Muscle of leg (tissue), 3 donors: ENCODE measurements at regions not wholly inside any gene's neighbourhood (a gene's known extent, or its start where the extent isn't known, plus 50 kb on each side); places are given as distances from the start of the nearest gene placed in this dataset.

Source experiments
- DNase-seq: peaks from one replicate; pipeline ENCODE4 v3.0.0; 2013
- H3K27ac ChIP-seq: one replicate; pipeline ENCODE4 v1.5.1; 2013; ENCODE audit warnings: mild to moderate bottlenecking, low read length, control low read depth
- H3K27me3 ChIP-seq: one replicate; pipeline ENCODE4 v1.6.1; 2013; ENCODE audit warnings: low read length; ENCODE audit not compliant: control insufficient read depth, insufficient read depth
- H3K36me3 ChIP-seq: one replicate; pipeline ENCODE4 v1.6.1; 2013; ENCODE audit warnings: low read length; ENCODE audit not compliant: control insufficient read depth, insufficient read depth
- H3K4me1 ChIP-seq: one replicate; pipeline ENCODE4 v1.6.1; 2013; ENCODE audit warnings: low read length; ENCODE audit not compliant: control insufficient read depth, insufficient read depth
- H3K4me3 ChIP-seq: one replicate; pipeline ENCODE4 v1.5.1; 2013; ENCODE audit warnings: low read length, control low read depth
- H3K9me3 ChIP-seq: replicated peaks from 2 replicates; pipeline ENCODE4 v1.6.1; 2013; ENCODE audit warnings: low read depth, low read length; ENCODE audit not compliant: control insufficient read depth
- WGBS: methylation state at CpG from one replicate; pipeline ENCODE4 v1.1.5; 2013; ENCODE audit warnings: missing lambda C conversion rate; ENCODE audit not compliant: insufficient coverage; 5-methylcytosine and 5-hydroxymethylcytosine counted together

DNA sequence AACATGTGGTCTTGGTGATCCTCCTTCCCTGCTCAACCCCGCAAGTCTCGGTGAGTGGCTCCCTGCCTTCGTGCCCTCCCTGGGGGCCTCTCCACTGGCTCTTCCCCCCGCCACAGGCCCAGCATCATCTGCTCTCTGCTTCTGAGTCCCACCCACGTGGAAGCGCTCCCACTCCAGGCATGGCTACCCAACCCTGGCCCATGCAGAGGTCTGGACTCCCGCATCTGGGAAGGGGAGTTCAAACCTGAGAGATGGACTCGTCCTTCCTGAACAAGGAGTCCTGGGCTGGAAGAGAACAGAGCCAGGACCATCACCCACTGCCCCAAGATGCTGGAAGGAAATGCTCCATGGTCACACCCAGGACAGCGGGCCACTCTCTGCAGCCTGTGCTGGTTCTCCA, 90.8 kb downstream of the DHCR7 start:
- H3K4me3 ChIP-seq: no peak overlapping the region
- WGBS: 81% methylated on average over 7 of the region's 9 CpGs
- DNase-seq: no peak
- peaks cover 2% of the 10 kb centered on the region for H3K4me1 ChIP-seq
- no peak overlapping the region for H3K27ac ChIP-seq
- peaks cover 6% of the 10 kb centered on the region for H3K27me3 ChIP-seq
- no peaks in the 10 kb centered on the region for H3K36me3 ChIP-seq
- peaks cover 3% of the 10 kb centered on the region for H3K9me3 ChIP-seq

DNA sequence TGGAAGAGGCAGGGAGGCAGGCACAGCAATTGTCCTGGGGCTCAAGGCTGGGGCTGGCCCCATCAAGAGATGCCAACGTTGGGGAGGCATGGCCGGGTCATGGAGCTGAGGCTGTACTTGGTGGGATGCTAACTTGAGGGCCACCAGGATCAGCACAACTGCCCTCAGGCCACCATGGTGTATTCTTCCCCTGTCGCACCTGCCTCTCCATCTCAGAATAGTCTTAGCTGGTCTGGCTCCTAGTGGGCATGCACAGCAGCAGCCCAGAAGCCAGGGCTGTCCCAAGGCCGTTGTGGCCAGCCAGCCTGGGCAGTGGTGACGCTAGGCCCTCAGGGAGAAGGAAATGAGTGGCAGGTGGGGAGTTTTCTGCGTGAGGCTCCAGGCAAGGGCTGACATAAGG, 91.3 kb downstream of the DHCR7 start:
- Histone ChIP-seq H3K4me3 (no peak overlapping the region), H3K9me3 (peaks cover 2% of the 10 kb centered on the region), H3K4me1 (peaks cover 2% of the 10 kb centered on the region), H3K27me3 (peaks cover 6% of the 10 kb centered on the region), H3K27ac (no peak overlapping the region), H3K36me3 (no peaks in the 10 kb centered on the region)
- no peak for DNase-seq
- 72% methylated on average over 6 of the region's 6 CpGs for WGBS

DNA sequence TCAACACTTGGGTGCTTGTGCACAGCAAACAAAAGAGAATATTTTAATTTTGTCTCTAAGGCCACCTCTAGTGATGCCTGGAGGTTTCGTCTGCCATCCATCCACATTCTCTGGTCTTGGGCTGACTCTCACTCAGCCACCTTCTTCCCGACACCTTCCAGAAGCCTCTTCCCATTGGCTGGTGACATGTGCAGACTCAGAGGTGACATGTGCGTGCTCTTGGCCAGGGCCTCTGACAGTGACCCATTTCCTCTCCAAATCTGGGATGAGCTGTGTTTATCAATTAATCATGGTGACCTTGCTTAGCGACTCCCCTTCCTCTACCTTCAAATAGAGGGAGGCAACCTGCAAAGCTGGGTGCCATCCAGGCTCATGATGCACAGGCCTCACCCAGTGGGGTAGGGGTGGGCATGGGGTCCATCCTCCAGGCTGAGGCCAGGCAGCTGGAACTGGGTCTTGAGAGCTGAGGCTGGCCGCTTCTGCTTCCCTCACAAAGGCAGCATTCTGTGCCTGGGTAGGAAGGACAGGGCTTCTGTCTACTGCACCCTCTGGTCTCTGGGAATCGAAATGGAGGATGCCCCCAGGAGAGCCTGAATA, 91.8 kb downstream of the DHCR7 start:
- Histone ChIP-seq H3K27me3 (peaks cover 6% of the 10 kb centered on the region), H3K27ac (no peak overlapping the region), H3K4me1 (peaks cover 2% of the 10 kb centered on the region), H3K4me3 (no peak overlapping the region), H3K9me3 (peaks cover under 1% of the 10 kb centered on the region), H3K36me3 (no peaks in the 10 kb centered on the region)
- 78% methylated on average over 4 of the region's 6 CpGs for WGBS
- DNase-seq: no peak

DNA sequence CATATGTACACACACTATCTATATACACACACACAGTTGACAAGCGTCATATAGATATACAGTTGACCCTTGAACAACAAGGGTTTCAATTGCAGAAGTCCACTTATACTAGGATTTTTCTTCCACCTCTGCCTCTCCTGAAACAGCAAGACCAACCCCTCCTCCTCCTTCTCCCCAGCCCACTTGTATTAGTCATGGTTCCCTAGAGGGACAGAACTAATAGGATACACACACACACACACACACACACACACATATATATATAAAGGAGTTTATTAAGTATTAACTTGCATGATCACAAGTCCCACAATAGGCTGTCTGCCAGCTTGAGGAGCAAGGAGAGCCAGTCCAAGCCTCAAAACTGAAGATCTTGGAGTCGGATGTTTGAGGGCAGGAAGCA, 92.9 kb downstream of the DHCR7 start:
- Histone ChIP-seq H3K4me3 (no peak overlapping the region), H3K36me3 (no peaks in the 10 kb centered on the region), H3K4me1 (peaks cover 2% of the 10 kb centered on the region), H3K27me3 (peaks cover 6% of the 10 kb centered on the region), H3K27ac (no peak overlapping the region), H3K9me3 (no peaks in the 10 kb centered on the region)
- WGBS: 80% methylated on average over 1 of the region's 2 CpGs
- no peak for DNase-seq

DNA sequence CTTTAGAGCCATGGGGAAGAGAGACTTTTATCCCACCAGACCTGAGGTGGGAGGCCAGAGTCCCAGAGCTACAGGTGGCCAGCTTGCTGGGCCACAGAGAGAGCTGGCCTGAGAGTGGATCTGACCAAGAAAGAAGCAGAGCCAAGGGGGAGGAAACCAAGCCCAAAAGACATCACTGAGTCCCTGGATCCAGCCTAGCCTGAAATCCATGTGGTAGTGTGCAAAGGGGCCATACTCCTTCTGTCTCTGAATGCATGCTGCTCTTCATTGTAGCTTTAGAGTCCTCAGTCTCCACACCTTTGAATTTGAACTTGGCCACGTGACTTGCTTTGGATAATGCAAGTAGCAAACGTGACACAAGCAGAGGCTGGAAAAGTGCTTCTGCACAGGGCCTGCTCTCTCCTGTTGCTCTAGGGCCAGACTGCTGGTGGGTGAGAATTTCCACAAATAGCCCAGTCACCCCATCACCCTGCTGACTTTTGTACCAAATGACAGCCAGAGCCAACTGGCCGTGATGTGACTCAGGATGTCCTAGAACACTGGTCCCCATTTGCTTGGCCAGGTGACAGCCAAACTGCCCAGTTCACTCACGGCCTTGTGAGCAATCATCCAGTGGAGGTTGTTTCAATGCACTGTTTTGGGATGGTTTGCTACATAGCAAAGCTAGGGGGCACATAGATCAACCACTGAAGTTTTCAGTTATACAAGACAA, 93.6 kb downstream of the DHCR7 start:
- no peak for DNase-seq
- H3K4me3 ChIP-seq: no peak overlapping the region
- 81% methylated on average over 3 of the region's 4 CpGs for WGBS

DNA sequence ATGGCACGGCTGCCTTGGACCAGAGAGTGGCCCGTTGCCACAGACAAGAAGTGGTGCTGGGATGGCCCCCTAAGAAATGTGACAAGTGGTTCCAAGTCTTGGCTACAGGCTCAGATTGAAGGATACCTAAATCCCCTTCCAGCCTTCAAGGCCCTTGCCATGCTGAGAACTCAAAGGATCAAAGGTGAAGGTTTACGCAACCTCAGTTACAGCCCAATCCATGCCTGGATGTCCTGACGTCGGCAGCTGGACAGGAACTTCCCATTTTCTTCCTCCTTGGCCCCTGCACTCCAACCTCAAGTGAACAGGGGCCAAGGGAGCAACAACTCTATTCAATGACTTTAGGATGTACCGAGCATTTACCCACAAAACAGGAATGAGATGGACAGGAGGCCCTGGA, 95.4 kb downstream of the DHCR7 start:
- WGBS: 90% methylated on average over 2 of the region's 6 CpGs
- H3K4me1 ChIP-seq: no peaks in the 10 kb centered on the region
- no peak for DNase-seq
- H3K27me3 ChIP-seq: peaks cover 15% of the 10 kb centered on the region
- no peaks in the 10 kb centered on the region for H3K36me3 ChIP-seq
- H3K4me3 ChIP-seq: no peak overlapping the region
- H3K9me3 ChIP-seq: no peaks in the 10 kb centered on the region
- H3K27ac ChIP-seq: no peak overlapping the region

More for the DNA sequence above, 93.6 kb downstream of the DHCR7 start:
- no peak overlapping the region for H3K27ac ChIP-seq
- H3K27me3 ChIP-seq: peaks cover 10% of the 10 kb centered on the region
- H3K36me3 ChIP-seq: no peaks in the 10 kb centered on the region
- no peaks in the 10 kb centered on the region for H3K9me3 ChIP-seq
- peaks cover 2% of the 10 kb centered on the region for H3K4me1 ChIP-seq

DNA sequence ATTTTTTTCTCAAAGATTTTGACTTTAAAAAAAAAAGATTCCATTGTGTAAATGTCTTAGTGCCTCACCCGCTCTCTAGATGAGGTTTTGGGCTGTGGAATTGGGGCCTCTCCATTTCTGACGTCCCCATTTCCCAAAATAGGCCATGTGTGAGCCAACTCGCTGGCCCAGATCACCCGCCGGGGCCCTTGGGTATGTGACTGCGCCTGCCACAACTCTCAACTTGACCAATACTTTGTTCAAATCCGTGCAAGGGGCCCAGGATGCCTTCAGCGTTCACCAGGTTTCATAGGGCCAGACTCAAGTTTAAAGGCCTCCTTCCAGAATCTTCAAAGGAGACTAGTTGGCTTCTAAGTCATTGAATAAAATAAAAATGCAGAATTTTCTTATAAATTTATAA, 96.0 kb downstream of the DHCR7 start:
- no peaks in the 10 kb centered on the region for H3K36me3 ChIP-seq
- no peak for DNase-seq
- H3K4me1 ChIP-seq: no peaks in the 10 kb centered on the region
- H3K9me3 ChIP-seq: no peaks in the 10 kb centered on the region
- WGBS: 87% methylated on average over 5 of the region's 8 CpGs
- no peak overlapping the region for H3K4me3 ChIP-seq
- H3K27ac ChIP-seq: no peak overlapping the region
- peaks cover 15% of the 10 kb centered on the region for H3K27me3 ChIP-seq

DNA sequence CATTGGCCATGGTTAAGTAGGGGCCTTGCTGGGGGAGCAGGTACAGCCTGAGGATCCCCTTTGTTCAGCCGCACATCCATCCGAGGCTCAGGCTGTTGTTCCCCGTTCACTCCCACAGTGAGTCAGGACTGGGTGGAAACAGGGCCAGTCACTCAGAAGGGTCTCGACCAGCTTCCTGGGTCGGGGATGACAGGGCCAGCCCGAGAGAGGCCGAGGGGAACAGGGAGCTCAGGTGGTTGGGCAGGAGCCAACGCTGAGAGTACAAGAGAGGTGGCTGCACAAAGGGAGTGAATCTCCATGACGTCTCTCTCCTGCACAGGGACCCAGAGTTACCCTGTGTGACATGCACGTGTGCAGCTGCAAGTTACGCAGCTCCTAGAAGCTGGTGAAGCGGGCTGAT, 97.2 kb upstream of the SHANK2 start:
- Histone ChIP-seq H3K4me3 (no peak overlapping the region), H3K4me1 (no peaks in the 10 kb centered on the region), H3K27me3 (peaks cover 18% of the 10 kb centered on the region), H3K9me3 (no peaks in the 10 kb centered on the region), H3K36me3 (no peaks in the 10 kb centered on the region), H3K27ac (no peak overlapping the region)
- no peak for DNase-seq
- WGBS: 63% methylated on average over 7 of the region's 12 CpGs

DNA sequence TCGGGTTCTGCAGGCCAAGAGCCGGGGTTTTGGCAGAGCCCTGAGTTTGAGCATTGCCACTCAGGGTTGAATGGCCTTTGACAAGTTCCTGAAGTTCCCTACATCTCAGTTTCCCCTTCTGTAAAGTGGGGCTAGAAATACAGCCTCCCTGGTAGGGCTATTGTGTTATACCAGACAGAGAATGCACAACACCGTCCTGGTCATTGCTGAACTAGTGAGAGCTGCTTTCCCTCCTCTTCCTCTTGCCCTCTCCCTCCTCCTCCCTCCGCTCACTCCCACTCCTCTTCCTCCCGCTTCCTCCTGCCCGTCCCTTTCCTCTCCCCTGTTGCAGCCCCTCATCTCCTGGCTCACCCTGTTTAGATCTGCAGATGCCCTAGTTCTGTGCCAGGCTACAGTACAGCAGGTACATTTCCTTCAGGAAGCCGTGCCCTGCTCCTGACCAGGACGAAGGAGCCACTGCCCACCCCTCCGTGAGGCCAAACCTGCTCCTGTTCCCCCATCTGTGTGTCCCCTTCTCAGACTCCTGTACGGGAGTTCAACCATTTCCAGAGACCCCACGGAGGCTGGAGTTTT, 91.5 kb upstream of the SHANK2 start:
- Histone ChIP-seq H3K4me3 (no peak overlapping the region), H3K27ac (no peak overlapping the region), H3K9me3 (no peaks in the 10 kb centered on the region), H3K36me3 (no peaks in the 10 kb centered on the region), H3K27me3 (peaks cover 14% of the 10 kb centered on the region), H3K4me1 (peaks cover 9% of the 10 kb centered on the region)
- 54% methylated on average over 9 of the region's 11 CpGs for WGBS
- no peak for DNase-seq

DNA sequence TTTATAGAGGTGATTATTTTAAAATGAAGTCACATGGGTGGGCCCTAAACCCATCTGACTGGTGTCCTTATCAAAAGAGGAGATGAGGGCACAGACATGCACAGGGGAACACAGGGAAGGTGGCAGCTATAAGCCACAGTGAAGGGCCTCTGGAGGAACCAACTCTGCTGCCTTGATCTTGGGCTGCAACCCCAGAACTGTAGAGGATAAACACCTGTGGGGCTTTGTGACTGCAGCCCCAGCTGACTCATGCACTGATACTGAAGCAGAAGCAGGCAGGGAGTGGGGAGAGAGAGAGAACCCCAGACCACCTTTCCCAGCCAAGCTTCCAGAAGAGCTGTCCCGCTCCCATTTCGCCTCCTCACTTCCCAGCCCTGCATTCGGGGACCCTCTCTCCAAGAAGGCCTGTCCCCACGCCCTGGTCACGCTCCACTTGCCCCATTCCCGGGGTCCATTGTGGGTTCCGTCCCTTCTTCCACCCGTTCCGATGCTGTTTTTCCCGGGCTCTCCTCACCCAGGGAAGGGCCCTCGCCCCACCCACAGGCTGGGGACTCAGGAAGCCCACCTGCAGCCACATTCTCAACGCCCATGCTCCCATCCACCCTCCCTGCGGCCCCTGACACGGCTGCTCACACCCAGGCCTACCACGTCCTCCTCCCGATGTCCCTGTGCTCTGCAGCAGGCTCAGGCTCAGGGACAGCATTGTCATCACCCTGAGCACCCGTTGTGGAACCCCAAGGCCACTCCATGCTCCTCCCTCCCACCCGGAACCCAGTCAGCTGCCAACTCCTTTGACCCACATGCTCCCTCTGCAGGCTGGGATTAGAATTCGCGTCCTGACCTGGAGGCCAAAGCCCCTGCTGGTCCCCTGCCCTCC, 90.8 kb upstream of the SHANK2 start:
- no peak overlapping the region for H3K4me3 ChIP-seq
- H3K27me3 ChIP-seq: peaks cover 11% of the 10 kb centered on the region
- no peak for DNase-seq
- WGBS: 71% methylated on average over 20 of the region's 20 CpGs
- no peak overlapping the region for H3K27ac ChIP-seq
- H3K36me3 ChIP-seq: no peaks in the 10 kb centered on the region
- H3K9me3 ChIP-seq: no peaks in the 10 kb centered on the region
- peaks cover 10% of the 10 kb centered on the region for H3K4me1 ChIP-seq
